HG03354 (cell line): ENCODE measurements at regions not wholly inside any gene's neighbourhood (a gene's known extent, or its start where the extent isn't known, plus 50 kb on each side); places are given as distances from the start of the nearest gene placed in this dataset.
"Not testable (repeated sequence)": the region's sequence is repeated elsewhere in the genome, so short reads cannot be mapped to it uniquely, and the experiment has no call there.

ENCODE experiments used
- ATAC-seq: cut with Tn5 transposase; IDR thresholded peaks from one replicate; pipeline ENCODE4 v1.9.1; 2021; ENCODE audit warnings: mild to moderate bottlenecking; ENCODE audit not compliant: unreplicated experiment, poor library complexity, severe bottlenecking

DNA sequence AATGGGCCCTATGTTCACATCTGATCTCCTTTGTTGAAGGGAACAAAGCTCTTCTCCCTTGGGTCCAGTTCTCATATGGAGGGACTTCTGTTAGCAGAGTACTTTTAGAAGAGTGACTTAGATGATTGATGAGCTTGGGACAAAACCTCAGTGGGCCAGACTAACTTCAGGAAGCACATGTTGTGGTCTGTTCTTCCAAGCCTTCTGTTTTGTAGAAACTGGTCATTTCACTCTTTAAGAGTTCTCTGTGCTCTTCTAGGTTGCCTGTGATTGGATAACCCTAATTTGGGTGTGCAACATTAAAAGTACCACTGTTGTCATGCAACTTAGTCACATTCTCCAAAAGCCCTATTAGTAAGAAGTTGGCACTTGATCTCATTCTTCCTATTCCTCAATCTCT, 183.5 kb upstream of the ACO1 start:
- ATAC-seq = no peak

DNA sequence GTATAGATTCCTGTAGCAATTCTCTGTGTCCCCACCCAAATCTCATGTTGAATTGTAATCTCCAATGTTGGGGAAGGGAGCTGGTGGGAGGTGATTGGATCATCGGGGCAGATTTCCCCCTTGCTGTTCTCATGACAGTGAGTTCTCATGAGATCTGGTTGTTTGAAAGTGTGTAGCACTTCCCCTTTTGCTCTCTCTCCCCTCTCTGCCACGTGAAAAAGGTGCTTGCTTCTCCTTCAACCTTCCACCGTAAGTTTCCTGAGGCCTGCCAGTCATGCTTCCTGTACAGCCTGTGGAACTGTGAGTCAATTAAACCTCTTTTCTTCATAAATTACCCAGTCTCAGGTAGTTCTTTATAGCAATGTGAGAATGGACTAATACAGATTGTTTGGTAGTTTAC, 175.3 kb upstream of the ACO1 start:
- ATAC-seq = not testable (repeated sequence)

GRCh38 chr9:32218100-32218767, 166.2 kb upstream of the ACO1 start:
- peak; percentile 99 for ATAC-seq

- no peak for ATAC-seq
These were observed 163.7 kb upstream of the ACO1 start for GRCh38 chr9:32220750-32221149.

GRCh38 chr9:32234451-32234850, 150.0 kb upstream of the ACO1 start:
- ATAC-seq = no peak

GRCh38 chr9:32247168-32247567, 137.3 kb upstream of the ACO1 start:
- ATAC-seq = no peak

DNA sequence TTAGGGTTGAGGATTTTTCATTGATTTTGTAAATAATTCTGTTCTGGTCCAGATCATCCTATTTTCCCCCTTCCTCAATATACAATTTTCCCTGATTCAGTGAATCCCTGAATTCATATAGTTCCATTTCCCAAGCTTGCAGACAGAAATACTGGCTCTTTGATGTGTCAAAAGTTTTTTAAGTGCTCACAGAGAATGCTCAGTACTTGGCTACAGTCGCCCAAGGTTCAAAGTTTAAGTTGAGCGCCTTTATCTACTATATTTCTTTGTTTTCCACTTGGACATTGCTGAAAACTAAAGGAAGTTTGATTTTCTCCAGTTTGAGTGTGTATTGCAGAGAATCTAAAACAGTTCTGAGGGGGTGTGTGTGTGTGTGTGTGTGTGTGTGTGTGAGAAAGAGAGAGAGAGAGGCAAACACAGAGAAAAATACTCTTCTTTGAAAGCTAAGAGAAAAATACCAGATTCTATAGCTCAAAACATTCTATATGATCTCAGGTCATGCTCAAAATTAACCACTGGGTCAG, 136.2 kb upstream of the ACO1 start:
- ATAC-seq = no peak

DNA sequence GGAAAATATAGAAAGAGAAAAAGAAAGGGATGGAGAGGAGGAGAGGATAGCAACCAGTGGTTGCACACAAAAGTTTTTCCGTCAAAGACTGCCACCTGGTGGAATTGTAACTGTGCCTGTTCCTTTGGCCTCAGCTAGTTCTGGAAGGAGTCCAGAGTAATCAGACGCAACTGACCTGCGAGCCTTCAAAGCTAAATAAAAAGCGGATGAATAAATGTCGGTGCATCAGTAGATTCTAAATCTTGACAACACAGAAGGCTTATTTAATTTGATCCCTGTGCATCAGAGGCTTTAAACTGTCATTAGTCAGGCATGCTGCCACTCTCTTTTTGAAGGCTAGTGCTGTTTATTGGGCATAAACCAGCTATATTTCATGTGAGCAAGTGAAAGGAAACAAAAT, 132.9 kb upstream of the ACO1 start:
- peak; percentile 92 for ATAC-seq

DNA sequence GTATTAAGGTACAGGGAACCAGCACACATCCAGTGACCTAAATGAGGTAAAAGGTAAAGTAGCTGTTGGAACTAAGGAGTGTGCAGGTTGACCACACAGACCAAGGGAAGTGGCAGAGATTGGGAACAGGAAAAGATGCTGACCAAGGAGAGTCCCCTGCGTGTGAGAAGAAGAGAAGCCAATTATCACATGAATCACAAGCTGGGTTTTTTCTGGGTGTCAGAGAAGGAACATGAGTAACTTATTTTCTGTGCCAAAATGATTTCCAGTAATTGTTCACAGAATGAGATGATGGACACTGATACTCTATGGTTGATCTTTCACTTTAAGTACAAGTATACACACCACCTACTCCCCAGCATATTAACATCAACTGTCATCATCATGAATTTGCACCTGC, 130.7 kb upstream of the ACO1 start:
- no peak for ATAC-seq

GRCh38 chr9:32255026-32255425, 129.4 kb upstream of the ACO1 start:
- no peak for ATAC-seq

GRCh38 chr9:32258482-32258881, 126.0 kb upstream of the ACO1 start:
- no peak for ATAC-seq

GRCh38 chr9:32260151-32260862, 124.1 kb upstream of the ACO1 start:
- ATAC-seq = no peak

DNA sequence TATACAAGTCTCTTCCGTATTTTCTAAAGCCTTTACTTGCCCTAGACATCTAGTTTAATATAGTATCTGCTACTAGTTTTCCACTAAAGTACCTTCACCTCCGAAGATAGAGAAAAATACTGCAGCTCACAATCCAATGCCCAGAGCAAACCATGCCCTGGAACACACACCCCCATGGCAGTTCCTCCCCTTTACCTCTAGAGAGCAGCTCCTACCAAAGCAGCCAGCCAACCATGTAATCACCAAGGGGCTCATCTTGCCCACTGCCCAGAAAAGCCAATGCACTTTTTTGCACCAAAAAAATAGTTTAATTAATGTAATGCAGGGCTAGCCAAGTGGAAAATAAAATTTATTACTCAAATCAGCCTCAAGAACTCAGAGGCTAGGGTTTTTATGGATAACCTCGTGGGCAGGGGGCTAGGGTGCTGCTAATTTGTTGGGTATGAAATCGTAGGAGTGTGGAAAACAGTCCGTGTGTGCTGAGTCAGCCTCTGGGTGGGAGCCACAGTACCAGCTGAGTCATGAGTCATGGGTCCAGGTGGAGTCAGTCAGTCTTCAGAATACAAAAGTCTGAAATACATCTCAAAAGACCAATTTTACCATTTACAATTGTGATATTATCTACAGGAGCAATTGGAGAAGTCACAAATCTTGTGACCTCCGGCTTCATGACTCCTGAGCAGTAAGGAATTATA, 120.1 kb upstream of the ACO1 start:
- ATAC-seq = no peak

DNA sequence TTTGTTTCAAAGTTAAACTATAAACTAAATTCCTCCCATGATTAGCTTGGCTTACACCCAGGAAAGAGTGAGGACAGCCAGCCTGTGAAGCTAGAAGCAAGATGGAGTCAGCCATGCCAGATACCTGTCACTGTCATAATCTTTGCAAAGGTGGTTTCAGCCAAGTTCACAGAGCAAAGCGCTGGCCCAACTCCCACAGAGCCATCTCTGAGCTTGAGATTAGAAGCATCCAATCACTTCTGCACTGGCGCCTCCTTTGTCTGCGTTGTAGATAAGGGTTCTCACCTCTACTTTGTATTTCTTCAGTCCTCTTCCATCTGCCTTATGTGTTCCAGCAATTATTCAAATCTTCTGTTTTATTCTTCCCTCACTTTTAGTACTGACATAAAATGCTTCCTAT, 119.4 kb upstream of the ACO1 start:
- no peak for ATAC-seq

GRCh38 chr9:32278991-32279390, 105.5 kb upstream of the ACO1 start:
- ATAC-seq = no peak

GRCh38 chr9:32289756-32290155, 94.7 kb upstream of the ACO1 start:
- ATAC-seq = no peak

DNA sequence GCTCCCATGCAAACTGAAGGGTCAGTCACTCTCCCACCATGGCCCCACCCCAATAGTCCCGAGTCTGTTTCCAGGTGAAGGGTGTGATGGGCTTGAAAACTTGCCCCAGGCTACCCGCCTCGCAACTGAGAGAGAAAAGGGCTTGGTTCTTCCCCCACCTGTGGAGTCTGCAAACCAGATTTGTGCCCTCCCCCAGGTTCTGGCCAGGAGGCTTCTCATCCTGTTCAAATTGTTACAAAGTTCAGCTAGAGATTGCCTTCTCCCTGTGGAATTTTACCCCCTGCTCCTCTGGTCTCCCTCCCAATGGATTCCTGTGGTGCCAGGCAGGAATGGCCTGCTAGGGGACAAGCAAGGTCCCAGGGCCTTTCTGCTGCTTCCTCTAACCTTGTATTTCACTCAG, 93.1 kb upstream of the ACO1 start:
- ATAC-seq = no peak

DNA sequence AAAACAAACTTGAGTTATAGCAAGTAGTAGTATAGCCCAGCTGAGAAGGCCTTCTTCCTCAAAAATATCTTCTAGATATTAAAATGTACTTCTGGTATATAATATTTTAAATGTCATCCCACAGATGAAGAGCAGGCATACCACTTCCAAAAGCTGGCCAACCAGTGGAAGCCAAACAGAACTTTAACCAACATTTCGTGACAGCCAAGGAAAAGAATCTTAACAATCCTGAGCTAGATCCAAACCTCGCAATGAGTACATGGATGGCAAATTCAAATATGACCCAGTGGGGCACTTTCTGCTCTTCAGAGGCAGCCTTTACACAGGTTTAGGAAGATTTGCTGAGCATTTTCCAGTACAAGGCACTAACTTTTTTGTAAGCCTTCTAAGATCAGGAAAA, 91.8 kb upstream of the ACO1 start:
- ATAC-seq = no peak

GRCh38 chr9:32293091-32293490, 91.4 kb upstream of the ACO1 start:
- ATAC-seq = no peak

DNA sequence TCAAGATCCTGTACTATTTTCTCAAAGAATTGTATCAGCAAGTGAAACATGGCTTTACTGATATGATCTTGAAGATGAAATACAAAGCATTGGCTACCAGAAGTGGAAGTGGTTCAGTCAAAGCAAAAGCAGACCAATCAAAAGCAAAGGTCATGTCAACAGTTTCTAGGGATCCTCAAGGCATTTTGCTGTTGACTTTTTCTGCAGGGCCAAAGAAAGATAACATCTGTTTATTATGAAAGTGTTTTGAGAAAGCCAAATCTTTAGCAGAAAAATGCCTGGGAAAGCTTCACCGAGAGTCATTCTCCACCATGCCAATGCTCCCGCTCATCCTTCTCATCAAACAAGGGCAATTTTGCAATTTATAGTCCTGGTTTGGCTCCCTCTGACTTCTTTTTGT, 90.3 kb upstream of the ACO1 start:
- no peak for ATAC-seq

GRCh38 chr9:32300373-32300772, 84.1 kb upstream of the ACO1 start:
- no peak for ATAC-seq
